DND-41 (cell line): ENCODE measurements at regions not wholly inside any gene's neighbourhood (a gene's known extent, or its start where the extent isn't known, plus 50 kb on each side); places are given as distances from the start of the nearest gene placed in this dataset.

Experiments used
- ATAC-seq: fragments of 200-7000 bp; cut with Tn5 transposase; 3 replicates; pipeline ENCODE4 v1.9.1; 2021; ENCODE audit warnings: low read depth; ENCODE audit not compliant: insufficient read depth
- DNase-seq: peaks from one replicate; pipeline ENCODE4 v3.0.0-alpha.2; 2020
- H2AFZ ChIP-seq: 2 replicates; pipeline ENCODE4 v1.6.0; 2012; ENCODE audit warnings: low read depth, low read length
- H3K27ac ChIP-seq: 2 replicates; pipeline ENCODE4 v1.5.1; 2012; ENCODE audit warnings: low read length, inconsistent platforms
- H3K27me3 ChIP-seq: fragments of 200-600 bp; sonication (generic); 2 replicates; pipeline ENCODE4 v1.6.0; 2012; ENCODE audit warnings: low read length, mild to moderate bottlenecking, inconsistent platforms; ENCODE audit not compliant: insufficient read depth, poor library complexity
- H3K36me3 ChIP-seq: 2 replicates; pipeline ENCODE4 v1.5.1; 2012; ENCODE audit warnings: low read length, inconsistent platforms; ENCODE audit not compliant: insufficient read depth
- H3K4me1 ChIP-seq: 2 replicates; pipeline ENCODE4 v1.5.1; 2012; ENCODE audit warnings: mild to moderate bottlenecking, low read length; ENCODE audit not compliant: insufficient read depth
- H3K4me2 ChIP-seq: 2 replicates; pipeline ENCODE4 v1.6.0; 2012; ENCODE audit warnings: mild to moderate bottlenecking, moderate library complexity, low read length, inconsistent platforms; ENCODE audit not compliant: insufficient read depth
- H3K4me3 ChIP-seq, 2 experiments: fragments of 200-600 bp in 1 of 2; shearing (Covaris generic) in 1 of 2; 2 replicates each; pipeline ENCODE4 v1.5.1; 2012 to 2016; ENCODE audit warnings: inconsistent platforms in 2 of 2, low read length in 2 of 2, mild to moderate bottlenecking in 2 of 2, low read depth in 1 of 2, moderate library complexity in 1 of 2
- H3K79me2 ChIP-seq: 2 replicates; pipeline ENCODE4 v1.6.0; 2012; ENCODE audit warnings: low read length, inconsistent platforms; ENCODE audit not compliant: insufficient read depth
- H3K9ac ChIP-seq: 2 replicates; pipeline ENCODE4 v1.6.0; 2012; ENCODE audit warnings: low read depth, mild to moderate bottlenecking, inconsistent platforms, low read length, moderate library complexity
- H3K9me3 ChIP-seq: 2 replicates; pipeline ENCODE4 v1.5.1; 2012; ENCODE audit warnings: low read length, moderate library complexity, mild to moderate bottlenecking, inconsistent platforms; ENCODE audit not compliant: insufficient read depth, severe bottlenecking
- H4K20me1 ChIP-seq: 2 replicates; pipeline ENCODE4 v1.6.0; 2012; ENCODE audit warnings: low read length; ENCODE audit not compliant: insufficient read depth
- EZH2 ChIP-seq: IDR thresholded peaks from 3 replicates; pipeline ENCODE4 v1.6.1; 2012; ENCODE audit warnings: borderline replicate concordance, low read depth, mild to moderate bottlenecking, moderate library complexity, low read length, inconsistent platforms; ENCODE audit not compliant: severe bottlenecking
- TF ChIP-seq, protein P1 (sequence below): IDR thresholded peaks from 2 replicates; pipeline ENCODE4 v1.5.1; 2012; ENCODE audit warnings: borderline replicate concordance, low read length, moderate library complexity, mild to moderate bottlenecking; ENCODE audit not compliant: poor library complexity, severe bottlenecking; ENCODE audit errors: extremely low read depth

DNA sequence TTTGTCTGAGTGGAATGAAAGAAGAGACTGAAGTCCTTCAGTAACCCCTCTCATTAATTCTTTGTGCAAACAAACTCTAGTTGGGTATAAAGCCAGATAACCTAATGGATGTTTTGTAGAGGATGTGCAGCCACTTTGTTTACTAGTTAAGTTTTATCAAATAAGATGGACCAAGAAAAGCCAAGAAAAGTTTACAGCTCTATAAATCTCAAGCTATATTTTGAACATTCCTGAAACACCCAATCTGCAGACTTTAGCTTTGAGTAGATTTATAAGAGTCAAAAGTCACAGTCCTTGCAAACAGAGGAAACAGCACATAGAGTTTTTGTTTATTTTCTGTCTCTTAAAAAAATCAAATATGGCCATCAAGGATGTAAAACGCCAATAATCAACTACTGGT, 452.9 kb downstream of the SPRY1 start:
- DNase-seq: no peak
- Histone ChIP-seq H3K9me3 (no peaks in the 10 kb centered on the region), H3K4me1 (no peaks in the 10 kb centered on the region), H3K36me3 (no peaks in the 10 kb centered on the region), H3K79me2 (no peaks in the 10 kb centered on the region), H3K4me2 (no peak overlapping the region), H3K4me3 (no peak overlapping the region), H3K9ac (no peak overlapping the region), H3K27ac (no peak overlapping the region), H4K20me1 (no peaks in the 10 kb centered on the region), H2AFZ (no peak overlapping the region), H3K27me3 (no peaks in the 10 kb centered on the region)
- TF ChIP-seq EZH2: no peak
- TF ChIP-seq, protein P1, sequence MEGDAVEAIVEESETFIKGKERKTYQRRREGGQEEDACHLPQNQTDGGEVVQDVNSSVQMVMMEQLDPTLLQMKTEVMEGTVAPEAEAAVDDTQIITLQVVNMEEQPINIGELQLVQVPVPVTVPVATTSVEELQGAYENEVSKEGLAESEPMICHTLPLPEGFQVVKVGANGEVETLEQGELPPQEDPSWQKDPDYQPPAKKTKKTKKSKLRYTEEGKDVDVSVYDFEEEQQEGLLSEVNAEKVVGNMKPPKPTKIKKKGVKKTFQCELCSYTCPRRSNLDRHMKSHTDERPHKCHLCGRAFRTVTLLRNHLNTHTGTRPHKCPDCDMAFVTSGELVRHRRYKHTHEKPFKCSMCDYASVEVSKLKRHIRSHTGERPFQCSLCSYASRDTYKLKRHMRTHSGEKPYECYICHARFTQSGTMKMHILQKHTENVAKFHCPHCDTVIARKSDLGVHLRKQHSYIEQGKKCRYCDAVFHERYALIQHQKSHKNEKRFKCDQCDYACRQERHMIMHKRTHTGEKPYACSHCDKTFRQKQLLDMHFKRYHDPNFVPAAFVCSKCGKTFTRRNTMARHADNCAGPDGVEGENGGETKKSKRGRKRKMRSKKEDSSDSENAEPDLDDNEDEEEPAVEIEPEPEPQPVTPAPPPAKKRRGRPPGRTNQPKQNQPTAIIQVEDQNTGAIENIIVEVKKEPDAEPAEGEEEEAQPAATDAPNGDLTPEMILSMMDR: no peak
- ATAC-seq: no peak

DNA sequence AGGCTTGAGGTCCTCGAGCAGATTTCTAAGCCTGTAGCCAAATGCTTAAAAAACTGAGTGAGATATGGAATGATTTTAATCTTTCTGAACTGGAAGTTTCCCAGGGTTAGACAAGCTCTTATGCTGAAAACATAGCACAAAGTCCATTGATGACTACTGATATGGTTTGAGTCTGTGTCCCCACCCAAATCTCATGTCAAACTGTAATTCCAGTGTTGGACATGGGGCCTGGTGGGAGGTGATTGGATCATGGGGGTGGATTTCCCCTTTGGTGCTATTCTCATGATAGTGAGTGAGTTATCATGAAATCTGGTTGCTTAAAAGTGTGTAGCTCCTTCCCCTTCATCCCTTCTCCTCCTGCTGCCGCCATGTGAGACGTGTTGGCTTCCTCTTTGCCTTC, 454.9 kb downstream of the SPRY1 start:
- H3K4me2 ChIP-seq: no peak overlapping the region
- H4K20me1 ChIP-seq: no peaks in the 10 kb centered on the region
- TF ChIP-seq, protein P1: no peak
- no peak for TF ChIP-seq EZH2
- H3K4me1 ChIP-seq: no peaks in the 10 kb centered on the region
- H3K36me3 ChIP-seq: no peaks in the 10 kb centered on the region
- no peak overlapping the region for H3K4me3 ChIP-seq
- no peaks in the 10 kb centered on the region for H3K9me3 ChIP-seq
- ATAC-seq: no peak
- no peaks in the 10 kb centered on the region for H3K79me2 ChIP-seq
- H3K27ac ChIP-seq: no peak overlapping the region
- no peak overlapping the region for H2AFZ ChIP-seq
- no peak overlapping the region for H3K9ac ChIP-seq
- no peaks in the 10 kb centered on the region for H3K27me3 ChIP-seq
- no peak for DNase-seq

DNA sequence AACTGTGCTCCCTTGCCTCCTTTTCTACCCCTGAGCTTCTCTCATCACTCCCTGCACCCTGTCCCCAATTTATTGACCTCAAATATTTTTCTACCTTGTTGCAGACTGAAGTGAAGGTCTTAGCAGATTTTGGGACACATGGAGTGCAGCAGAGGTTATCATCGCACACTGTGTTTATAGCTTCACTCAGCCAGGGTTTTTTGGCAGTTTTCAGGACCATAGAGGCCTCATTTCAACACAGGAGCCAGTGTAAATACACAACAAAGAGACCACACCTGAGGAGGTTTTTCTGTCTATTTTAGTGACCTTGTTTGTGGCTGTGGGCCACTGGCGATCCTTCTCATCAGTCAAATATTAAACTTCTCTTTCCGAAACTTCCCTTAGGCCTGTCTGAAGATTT, 457.1 kb downstream of the SPRY1 start:
- no peak overlapping the region for H3K4me2 ChIP-seq
- no peaks in the 10 kb centered on the region for H3K27me3 ChIP-seq
- no peaks in the 10 kb centered on the region for H4K20me1 ChIP-seq
- TF ChIP-seq EZH2: no peak
- TF ChIP-seq, protein P1: no peak
- H3K9ac ChIP-seq: no peak overlapping the region
- H3K4me1 ChIP-seq: no peaks in the 10 kb centered on the region
- H3K27ac ChIP-seq: no peak overlapping the region
- H3K79me2 ChIP-seq: no peaks in the 10 kb centered on the region
- H3K9me3 ChIP-seq: no peaks in the 10 kb centered on the region
- H3K36me3 ChIP-seq: no peaks in the 10 kb centered on the region
- DNase-seq (no peak), ATAC-seq (no peak)
- H3K4me3 ChIP-seq: no peak overlapping the region
- no peak overlapping the region for H2AFZ ChIP-seq
